ENCODE measurements at regions not wholly inside any gene's neighbourhood (a gene's known extent, or its start where the extent isn't known, plus 50 kb on each side); places are given as distances from the start of the nearest gene placed in this dataset.
"Not testable (repeated sequence)": the region's sequence is repeated elsewhere in the genome, so short reads cannot be mapped to it uniquely, and the experiment has no call there.

- not testable (repeated sequence) for DNase-seq
Observed at GRCh38 chr16:88188171-88188895, 194.4 kb upstream of the ZNF469 start.

GRCh38 chr16:88190592-88191095, 192.1 kb upstream of the ZNF469 start:
- DNase-seq, result not testable (repeated sequence)

GRCh38 chr16:88191168-88191567, 191.6 kb upstream of the ZNF469 start:
- not testable (repeated sequence) for DNase-seq

- no peak for DNase-seq
Observed at GRCh38 chr16:88192601-88193000, 190.2 kb upstream of the ZNF469 start.

- peak; percentile 12 for DNase-seq
Observed at GRCh38 chr16:88193706-88194396, 188.9 kb upstream of the ZNF469 start.

- DNase-seq, result no peak
Observed at GRCh38 chr16:88194397-88195268, 188.1 kb upstream of the ZNF469 start.

GRCh38 chr16:88195269-88195705, 187.5 kb upstream of the ZNF469 start:
- no peak for DNase-seq

- no peak for DNase-seq
Observed at GRCh38 chr16:88195911-88196465, 186.8 kb upstream of the ZNF469 start.

- no peak for DNase-seq
Observed at GRCh38 chr16:88196471-88197400, 186.0 kb upstream of the ZNF469 start.

GRCh38 chr16:88197481-88198456, 185.0 kb upstream of the ZNF469 start:
- DNase-seq, result no peak

- DNase-seq, result not testable (repeated sequence)
Observed at GRCh38 chr16:88198457-88199295, 184.1 kb upstream of the ZNF469 start.

- not testable (repeated sequence) for DNase-seq
Observed at GRCh38 chr16:88199296-88200153, 183.2 kb upstream of the ZNF469 start.

GRCh38 chr16:88200154-88200895, 182.4 kb upstream of the ZNF469 start:
- DNase-seq, result not testable (repeated sequence)

- no peak for DNase-seq
Observed at GRCh38 chr16:88200896-88201185, 181.9 kb upstream of the ZNF469 start.

GRCh38 chr16:88201611-88202010, 181.1 kb upstream of the ZNF469 start:
- DNase-seq, result not testable (repeated sequence)

- DNase-seq, result no peak
Observed at GRCh38 chr16:88202207-88202745, 180.5 kb upstream of the ZNF469 start.

- DNase-seq, result not testable (repeated sequence)
Observed at GRCh38 chr16:88202856-88203681, 179.7 kb upstream of the ZNF469 start.

Data from NCI-H226 (cell line).